ENCODE measurements at regions not wholly inside any gene's neighbourhood (a gene's known extent, or its start where the extent isn't known, plus 50 kb on each side); places are given as distances from the start of the nearest gene placed in this dataset.

- no peak for DNase-seq
Observed at GRCh38 chr12:92552412-92553108, 150.2 kb upstream of the PLEKHG7 start.

GRCh38 chr12:92551853-92552397 is 150.9 kb upstream of the PLEKHG7 start:
- no peak for DNase-seq

- no peak for DNase-seq
Observed at GRCh38 chr12:92551210-92551609, 151.6 kb upstream of the PLEKHG7 start.

DNA sequence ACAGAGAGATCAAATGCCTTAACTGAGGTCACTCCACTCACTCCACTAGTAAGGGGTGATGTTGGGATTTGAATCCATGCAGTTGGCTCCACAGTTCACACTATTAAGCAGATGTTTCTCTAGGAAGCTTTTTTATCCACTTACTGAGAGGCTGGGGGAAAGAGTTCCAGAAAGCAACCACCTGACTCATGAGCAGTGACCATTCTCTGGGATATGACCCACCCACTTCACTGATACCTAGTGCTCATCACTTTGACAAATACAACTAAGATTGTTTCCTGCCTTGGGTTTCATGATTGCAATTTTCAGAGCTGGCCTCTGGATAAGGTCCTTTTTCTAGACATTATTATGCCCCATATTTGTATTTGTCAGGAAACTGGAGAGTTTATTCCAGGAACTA is 152.1 kb upstream of the PLEKHG7 start:
- no peak for DNase-seq

GRCh38 chr12:92550254-92550653 is 152.5 kb upstream of the PLEKHG7 start:
- DNase-seq: no peak

- no peak for DNase-seq
Observed at GRCh38 chr12:92549516-92549915, 153.3 kb upstream of the PLEKHG7 start.

DNA sequence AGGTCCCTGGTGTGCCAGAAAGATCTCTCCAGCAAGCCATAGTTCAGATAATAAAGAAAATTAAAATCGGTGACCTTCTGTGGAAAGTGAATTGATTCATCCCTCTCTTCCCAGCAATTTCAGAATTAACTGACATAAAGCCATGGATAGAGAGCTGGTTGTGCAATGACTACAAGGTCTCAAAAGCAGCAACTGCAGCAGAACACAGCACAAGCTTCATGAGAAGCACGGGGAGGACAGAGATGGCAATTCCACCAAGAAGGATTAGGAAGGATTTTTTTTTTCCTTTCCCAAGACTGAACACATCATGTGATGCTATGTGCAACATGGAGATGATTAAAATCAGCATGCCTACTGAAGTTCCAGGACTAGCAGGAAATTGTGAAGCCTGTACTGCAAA is 154.9 kb upstream of the PLEKHG7 start:
- DNase-seq: no peak

GRCh38 chr12:92547420-92547819 is 155.4 kb upstream of the PLEKHG7 start:
- no peak for DNase-seq

DNA sequence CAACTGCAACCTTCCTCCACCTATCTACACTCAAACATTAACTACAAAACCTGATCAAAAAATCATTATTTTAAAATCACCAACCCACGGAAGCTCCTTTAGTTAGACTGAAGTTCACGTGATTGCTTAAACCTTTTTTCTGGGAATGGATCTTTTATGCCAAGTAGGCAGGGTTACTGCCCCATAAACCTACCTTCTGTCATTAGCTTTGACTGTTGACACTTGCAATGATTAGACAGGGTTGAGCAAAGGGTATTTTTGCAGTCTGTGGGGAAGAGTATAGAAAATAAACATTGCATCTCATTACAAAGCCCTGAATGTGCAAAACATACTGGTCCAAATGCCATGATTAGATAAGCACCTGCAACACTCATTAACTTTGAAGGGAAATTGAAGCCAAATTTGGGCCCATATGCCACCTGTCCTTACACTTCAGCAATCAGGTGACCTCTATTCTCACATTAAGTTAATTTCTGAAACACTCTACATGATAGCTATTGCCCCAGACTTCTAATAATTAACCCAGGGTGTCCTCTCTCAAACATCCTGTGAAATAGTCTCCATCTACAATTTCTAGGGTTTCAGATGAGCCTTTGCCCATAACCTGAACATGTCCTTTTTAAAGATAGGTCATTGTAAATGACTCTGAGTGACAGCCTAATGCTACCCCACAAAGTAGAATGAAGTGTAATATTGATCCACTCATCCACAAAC is 156.0 kb upstream of the PLEKHG7 start:
- DNase-seq: peak in 1 of 3 experiments; percentile 50

DNA sequence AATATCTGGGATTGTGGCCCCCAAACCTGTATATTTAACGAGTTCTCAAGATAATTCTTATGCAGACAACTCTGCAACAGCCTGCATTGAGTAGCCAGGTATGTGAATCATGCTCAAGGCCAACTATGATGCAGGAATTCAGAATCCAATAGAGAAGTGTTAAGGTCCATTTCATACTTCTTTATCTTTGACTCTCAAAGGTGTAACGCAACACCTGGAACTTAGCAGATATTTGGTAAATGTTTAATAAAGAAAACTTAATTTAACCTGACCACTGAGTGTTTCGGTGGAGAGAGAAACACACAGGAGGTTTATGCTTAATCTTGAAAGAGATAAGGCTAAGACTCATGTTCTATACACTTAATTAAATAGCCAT is 156.5 kb upstream of the PLEKHG7 start:
- DNase-seq: no peak

- no peak for DNase-seq
Observed at GRCh38 chr12:92544322-92544721, 158.5 kb upstream of the PLEKHG7 start.

GRCh38 chr12:92543840-92544239 is 158.9 kb upstream of the PLEKHG7 start:
- DNase-seq: no peak

DNA sequence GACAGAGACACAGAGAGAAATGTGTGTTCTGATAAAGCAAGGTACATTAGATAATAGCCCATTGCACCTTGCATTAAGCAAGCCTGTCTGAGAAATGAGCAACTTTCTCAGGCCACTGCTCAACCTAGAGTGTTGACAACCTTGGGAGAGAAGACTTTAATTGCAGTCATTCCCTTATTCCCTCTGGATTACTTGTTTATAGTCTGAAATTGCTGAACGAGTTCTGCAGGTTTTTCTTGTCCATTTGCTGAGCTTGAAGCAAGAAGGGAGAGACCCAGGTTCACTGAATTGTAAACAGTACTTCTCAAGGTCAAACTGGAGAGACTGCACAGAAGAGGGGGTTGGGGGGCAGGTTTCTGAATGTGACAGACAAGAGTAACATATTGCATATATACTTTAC is 159.4 kb upstream of the PLEKHG7 start:
- DNase-seq: peak in 2 of 3 experiments; percentile 21 to 75

DNA sequence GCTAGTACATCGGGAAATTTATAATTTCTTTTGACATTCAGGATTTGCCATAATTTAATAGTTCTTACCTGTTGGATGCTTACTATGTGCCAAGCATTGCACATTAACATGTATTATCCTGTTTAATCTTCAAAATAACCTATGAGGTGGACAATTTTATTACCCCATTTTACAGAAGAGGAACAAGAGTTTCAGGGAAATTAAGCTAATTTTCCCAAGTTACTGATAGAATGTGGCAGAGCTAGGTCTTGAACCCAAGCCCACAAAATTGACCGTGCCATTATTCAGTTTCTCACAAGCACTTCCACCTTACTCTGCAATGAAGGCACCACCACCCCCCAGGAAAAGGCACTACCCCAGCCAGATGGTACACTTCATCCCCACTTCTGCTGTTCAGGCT is 161.1 kb upstream of the PLEKHG7 start:
- no peak for DNase-seq

DNA sequence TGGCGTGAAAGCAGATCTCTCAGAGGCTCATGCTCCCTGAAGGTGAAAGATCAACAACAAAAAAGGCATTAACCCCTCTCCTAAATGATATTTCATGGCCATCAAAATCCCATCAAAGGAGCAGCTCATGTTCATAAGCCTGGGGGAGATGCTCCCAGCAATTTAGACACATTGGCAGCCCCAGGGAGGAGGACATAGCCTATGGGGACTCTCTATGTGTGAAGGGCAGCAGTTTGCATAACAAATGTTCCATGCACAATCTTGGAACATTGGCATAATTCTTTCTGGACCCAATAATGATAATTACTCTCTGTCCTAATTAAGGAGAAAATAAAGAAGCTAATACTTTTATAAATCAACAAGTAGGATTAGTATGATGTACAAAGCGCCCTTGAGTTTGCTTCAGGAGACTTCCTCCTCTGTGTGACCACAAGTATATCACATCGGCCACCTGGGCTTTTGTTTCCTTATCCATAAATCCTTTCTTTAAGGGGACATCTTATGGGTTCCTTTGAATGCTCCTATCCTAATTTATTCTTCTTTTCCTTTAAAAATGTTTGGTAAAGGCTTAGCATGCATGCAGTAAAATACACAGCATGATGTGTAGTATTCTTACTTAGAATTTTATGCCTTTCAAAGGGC is 161.9 kb upstream of the PLEKHG7 start:
- DNase-seq: no peak

DNA sequence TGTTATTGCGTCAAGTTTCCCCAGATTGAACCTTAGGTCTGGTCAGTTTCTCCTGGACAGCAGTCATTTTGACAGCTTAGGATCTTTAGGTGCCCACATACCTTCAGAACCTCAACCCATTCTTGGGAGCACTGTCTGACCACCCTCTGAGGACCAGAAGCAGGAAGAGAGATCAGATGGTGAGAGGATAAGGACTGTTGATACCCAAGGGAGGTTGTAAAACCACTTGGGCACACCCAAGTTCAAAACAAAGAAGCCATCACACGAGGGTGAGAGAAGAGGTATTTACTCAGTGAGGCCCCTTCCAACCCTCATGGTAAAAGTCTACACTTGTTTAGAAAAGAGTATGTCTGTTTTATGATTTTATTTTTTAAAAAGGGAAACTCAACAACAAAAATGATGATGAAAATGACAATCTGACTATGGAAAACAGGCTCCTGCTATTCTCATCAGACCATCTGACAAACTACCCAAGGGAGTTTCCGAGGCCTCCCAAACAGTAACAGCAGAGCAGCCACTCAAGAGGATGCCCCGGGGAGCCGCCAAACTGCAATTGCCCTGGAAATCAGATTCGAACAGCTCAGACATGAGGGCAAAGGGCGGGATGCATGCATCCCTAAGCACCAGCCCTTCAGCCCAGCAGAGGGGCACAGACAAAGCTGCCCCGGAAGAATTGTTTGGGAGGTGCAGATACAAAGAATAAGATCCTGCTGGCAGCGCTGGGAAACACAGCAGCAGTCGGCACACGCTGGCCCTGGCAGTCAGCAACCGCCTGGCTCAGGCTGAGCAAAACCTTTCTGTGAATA is 162.6 kb upstream of the PLEKHG7 start:
- DNase-seq: peak in 1 of 3 experiments; percentile 67

- no peak for DNase-seq
Observed at GRCh38 chr12:92539110-92539749, 163.6 kb upstream of the PLEKHG7 start.

DNA sequence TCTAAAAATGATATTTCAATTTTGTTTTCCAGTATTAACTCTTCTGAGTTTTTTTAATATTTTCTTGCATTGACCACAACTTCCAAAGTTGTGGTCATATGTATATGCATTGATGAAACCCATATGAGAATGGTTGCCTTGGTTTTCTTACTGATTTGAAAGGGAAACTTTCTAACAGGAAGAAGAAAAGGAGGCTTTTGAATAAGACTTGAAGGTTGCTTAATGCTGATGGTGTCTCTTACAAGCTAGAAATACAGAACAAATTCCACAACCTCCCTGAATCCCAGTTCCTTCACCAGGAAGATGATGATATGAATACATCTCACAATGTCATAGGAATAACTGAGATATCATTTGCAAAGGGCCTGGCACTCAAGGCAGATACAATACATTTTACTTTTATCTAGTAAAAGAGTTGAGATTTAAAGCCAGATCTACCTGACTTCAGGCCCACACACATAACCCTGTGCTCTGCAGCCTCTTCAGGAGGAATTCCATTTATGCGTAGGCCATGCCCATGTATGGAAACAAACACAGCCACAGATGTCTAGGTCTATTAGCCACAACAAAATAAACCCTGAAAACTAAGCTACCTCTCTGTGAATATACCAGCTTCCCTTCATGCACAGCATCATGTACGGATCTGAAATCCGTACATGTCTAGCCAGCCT is 165.4 kb upstream of the PLEKHG7 start:
- no peak for DNase-seq

DNA sequence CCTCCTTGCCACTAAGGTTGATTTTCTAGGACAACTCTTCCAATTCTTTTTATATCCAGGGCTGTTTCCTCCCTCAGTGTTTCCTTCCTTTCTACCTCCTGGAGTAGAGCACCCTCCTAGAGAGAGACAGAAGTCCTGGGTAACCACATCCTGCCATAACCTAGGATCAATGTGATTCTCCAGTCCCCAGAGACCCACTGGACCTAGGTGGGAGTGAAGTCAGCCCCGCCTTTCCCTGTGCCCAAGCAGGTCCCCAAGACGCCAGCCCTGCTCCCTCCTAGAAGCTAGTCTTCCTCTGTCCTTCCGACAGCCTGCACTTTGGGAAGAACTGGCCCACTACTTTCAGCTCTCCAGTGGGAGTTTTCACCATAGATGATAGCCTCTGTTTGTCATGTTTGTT is 166.8 kb upstream of the PLEKHG7 start:
- DNase-seq: no peak

GRCh38 chr12:92533280-92533890 is 169.4 kb upstream of the PLEKHG7 start:
- DNase-seq: no peak

- DNase-seq: no peak
Observed at GRCh38 chr12:92530706-92531105, 172.1 kb upstream of the PLEKHG7 start.
